PC-3 (cell line): ENCODE measurements at regions not wholly inside any gene's neighbourhood (a gene's known extent, or its start where the extent isn't known, plus 50 kb on each side); places are given as distances from the start of the nearest gene placed in this dataset.

Experiments
- EZH2 ChIP-seq: fragments of 300-600 bp; sonication (generic); IDR thresholded peaks from one replicate; pipeline ENCODE4 v1.6.1; 2017; ENCODE audit warnings: antibody characterized with exemption, mild to moderate bottlenecking, low read length; ENCODE audit not compliant: unreplicated experiment
- EZH2phosphoT487 ChIP-seq: fragments of 300-600 bp; sonication (generic); IDR thresholded peaks from 2 replicates; pipeline ENCODE4 v1.6.1; 2018; ENCODE audit warnings: mild to moderate bottlenecking, antibody characterized with exemption, low read length, borderline replicate concordance
- TF ChIP-seq, protein P1 (sequence below): fragments of 300-600 bp; sonication (generic); conservative IDR thresholded peaks from 2 replicates; pipeline ENCODE4 v1.5.1; 2017; ENCODE audit warnings: antibody characterized with exemption, low read depth, mild to moderate bottlenecking, low read length

- TF ChIP-seq, protein P1, sequence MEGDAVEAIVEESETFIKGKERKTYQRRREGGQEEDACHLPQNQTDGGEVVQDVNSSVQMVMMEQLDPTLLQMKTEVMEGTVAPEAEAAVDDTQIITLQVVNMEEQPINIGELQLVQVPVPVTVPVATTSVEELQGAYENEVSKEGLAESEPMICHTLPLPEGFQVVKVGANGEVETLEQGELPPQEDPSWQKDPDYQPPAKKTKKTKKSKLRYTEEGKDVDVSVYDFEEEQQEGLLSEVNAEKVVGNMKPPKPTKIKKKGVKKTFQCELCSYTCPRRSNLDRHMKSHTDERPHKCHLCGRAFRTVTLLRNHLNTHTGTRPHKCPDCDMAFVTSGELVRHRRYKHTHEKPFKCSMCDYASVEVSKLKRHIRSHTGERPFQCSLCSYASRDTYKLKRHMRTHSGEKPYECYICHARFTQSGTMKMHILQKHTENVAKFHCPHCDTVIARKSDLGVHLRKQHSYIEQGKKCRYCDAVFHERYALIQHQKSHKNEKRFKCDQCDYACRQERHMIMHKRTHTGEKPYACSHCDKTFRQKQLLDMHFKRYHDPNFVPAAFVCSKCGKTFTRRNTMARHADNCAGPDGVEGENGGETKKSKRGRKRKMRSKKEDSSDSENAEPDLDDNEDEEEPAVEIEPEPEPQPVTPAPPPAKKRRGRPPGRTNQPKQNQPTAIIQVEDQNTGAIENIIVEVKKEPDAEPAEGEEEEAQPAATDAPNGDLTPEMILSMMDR: no peak
- TF ChIP-seq EZH2phosphoT487: no peak
- TF ChIP-seq EZH2: no peak
Measured at GRCh38 chr5:18712936-18713485, 1078.8 kb downstream of the TAF11L14 start.
